Keratinocyte (primary cell): ENCODE measurements at regions not wholly inside any gene's neighbourhood (a gene's known extent, or its start where the extent isn't known, plus 50 kb on each side); places are given as distances from the start of the nearest gene placed in this dataset.

Source experiments
- CTCF ChIP-seq, 3 experiments: IDR thresholded peaks in 1 of 3; conservative IDR thresholded peaks in 1 of 3; optimal IDR thresholded peaks in 1 of 3; 2 replicates in 2 of 3; 3 replicates in 1 of 3; pipeline versions ENCODE3 to v1.5.1; 2011; ENCODE audit warnings: low read length in 3 of 3, mild to moderate bottlenecking in 3 of 3, moderate library complexity in 2 of 3, control low read depth in 1 of 3, inconsistent platforms in 1 of 3; ENCODE audit not compliant: insufficient read depth in 2 of 3; ENCODE audit errors: extremely low read depth in 1 of 3
- EZH2 ChIP-seq: IDR thresholded peaks from one replicate; pipeline ENCODE4 v1.6.1; 2012; ENCODE audit warnings: inconsistent platforms, mild to moderate bottlenecking, low read length, moderate library complexity

- TF ChIP-seq CTCF (optimal IDR thresholded peaks at IDR 0.05 in 1 of 3, IDR thresholded peaks at IDR 0.05 in 1 of 3, conservative IDR thresholded peaks at IDR 0.05 in 1 of 3; ENCODE audit: extremely low read depth in 1 of 3, insufficient read depth in 2 of 3, low read length in 3 of 3) (no peak), EZH2 (no peak)
Observed at GRCh38 chr4:126130215-126130614, 815.5 kb downstream of the FAT4 start.
